ENCODE measurements at regions not wholly inside any gene's neighbourhood (a gene's known extent, or its start where the extent isn't known, plus 50 kb on each side); places are given as distances from the start of the nearest gene placed in this dataset.
"Not testable (repeated sequence)": the region's sequence is repeated elsewhere in the genome, so short reads cannot be mapped to it uniquely, and the experiment has no call there.

GRCh38 chr12:17016116-17016864 lies 410.3 kb upstream of the LMO3 start:
- H3K27ac Mint-ChIP-seq, result no peak overlapping the region
- no peak overlapping the region for H3K4me3 Mint-ChIP-seq (ENCODE audit: low read depth)
- no peak for DNase-seq (ENCODE audit: low spot score, unreplicated experiment)
- H3K27me3 Mint-ChIP-seq, result no peaks in the 10 kb centered on the region
- no peak for TF ChIP-seq CTCF (IDR thresholded peaks at IDR 0.05; ENCODE audit: unreplicated experiment)
- no peaks in the 10 kb centered on the region for H3K36me3 Mint-ChIP-seq (ENCODE audit: insufficient read depth)
- H3K9me3 Mint-ChIP-seq (ENCODE audit: low read depth), result peaks cover 15% of the 10 kb centered on the region
- no peaks in the 10 kb centered on the region for H3K4me1 Mint-ChIP-seq (ENCODE audit: low read depth)

GRCh38 chr12:17015501-17015900 lies 409.5 kb upstream of the LMO3 start:
- no peak for DNase-seq (ENCODE audit: low spot score, unreplicated experiment)
- no peaks in the 10 kb centered on the region for H3K36me3 Mint-ChIP-seq (ENCODE audit: insufficient read depth)
- H3K4me3 Mint-ChIP-seq (ENCODE audit: low read depth), result no peak overlapping the region
- H3K4me1 Mint-ChIP-seq (ENCODE audit: low read depth), result no peaks in the 10 kb centered on the region
- no peak for TF ChIP-seq CTCF (IDR thresholded peaks at IDR 0.05; ENCODE audit: unreplicated experiment)
- H3K27me3 Mint-ChIP-seq, result no peaks in the 10 kb centered on the region
- H3K9me3 Mint-ChIP-seq (ENCODE audit: low read depth), result peaks cover 15% of the 10 kb centered on the region
- no peak overlapping the region for H3K27ac Mint-ChIP-seq

GRCh38 chr12:17007442-17008040 lies 401.6 kb upstream of the LMO3 start:
- not testable (repeated sequence) for H3K4me1 Mint-ChIP-seq (ENCODE audit: low read depth); H3K4me3 Mint-ChIP-seq (ENCODE audit: low read depth); H3K9me3 Mint-ChIP-seq (ENCODE audit: low read depth); H3K27ac Mint-ChIP-seq; DNase-seq (ENCODE audit: low spot score, unreplicated experiment); H3K27me3 Mint-ChIP-seq; H3K36me3 Mint-ChIP-seq (ENCODE audit: insufficient read depth)

GRCh38 chr12:16998538-16998937 lies 392.6 kb upstream of the LMO3 start:
- not testable (repeated sequence) for H3K4me1 Mint-ChIP-seq (ENCODE audit: low read depth); DNase-seq (ENCODE audit: low spot score, unreplicated experiment); H3K27me3 Mint-ChIP-seq; H3K27ac Mint-ChIP-seq; H3K36me3 Mint-ChIP-seq (ENCODE audit: insufficient read depth); H3K4me3 Mint-ChIP-seq (ENCODE audit: low read depth)
- peaks cover 26% of the 10 kb centered on the region for H3K9me3 Mint-ChIP-seq (ENCODE audit: low read depth)

GRCh38 chr12:16984484-16984883 lies 378.5 kb upstream of the LMO3 start:
- Mint-ChIP-seq H3K4me3 (ENCODE audit: low read depth) (no peak overlapping the region), H3K4me1 (ENCODE audit: low read depth) (peaks cover 6% of the 10 kb centered on the region), H3K9me3 (ENCODE audit: low read depth) (peaks cover 18% of the 10 kb centered on the region), H3K27ac (no peak overlapping the region), H3K36me3 (ENCODE audit: insufficient read depth) (no peaks in the 10 kb centered on the region), H3K27me3 (no peaks in the 10 kb centered on the region)
- no peak for DNase-seq (ENCODE audit: low spot score, unreplicated experiment)
- TF ChIP-seq CTCF (IDR thresholded peaks at IDR 0.05; ENCODE audit: unreplicated experiment), result no peak

- peaks cover 23% of the 10 kb centered on the region for H3K9me3 Mint-ChIP-seq (ENCODE audit: low read depth)
- no peak for TF ChIP-seq CTCF (IDR thresholded peaks at IDR 0.05; ENCODE audit: unreplicated experiment)
- no peak overlapping the region for H3K27ac Mint-ChIP-seq
- H3K36me3 Mint-ChIP-seq (ENCODE audit: insufficient read depth), result no peaks in the 10 kb centered on the region
- no peak overlapping the region for H3K4me3 Mint-ChIP-seq (ENCODE audit: low read depth)
- no peak for DNase-seq (ENCODE audit: low spot score, unreplicated experiment)
- H3K4me1 Mint-ChIP-seq (ENCODE audit: low read depth), result peaks cover 6% of the 10 kb centered on the region
- no peaks in the 10 kb centered on the region for H3K27me3 Mint-ChIP-seq
These were observed 367.2 kb upstream of the LMO3 start for GRCh38 chr12:16972923-16973770.

Data from progenitor cell of endocrine pancreas (in vitro differentiated cells).